ENCODE measurements at regions not wholly inside any gene's neighbourhood (a gene's known extent, or its start where the extent isn't known, plus 50 kb on each side); places are given as distances from the start of the nearest gene placed in this dataset.
"Not testable (repeated sequence)": the region's sequence is repeated elsewhere in the genome, so short reads cannot be mapped to it uniquely, and the experiment has no call there.

- no peak for DNase-seq (ENCODE audit: low spot score)
These were observed 82.7 kb upstream of the PCDH8 start for GRCh38 chr13:52931131-52931530.

GRCh38 chr13:52929846-52930245 lies 81.4 kb upstream of the PCDH8 start:
- DNase-seq (ENCODE audit: low spot score) = no peak

GRCh38 chr13:52926971-52927370 lies 78.5 kb upstream of the PCDH8 start:
- no peak for DNase-seq (ENCODE audit: low spot score)

GRCh38 chr13:52925775-52926285 lies 77.4 kb upstream of the PCDH8 start:
- DNase-seq (ENCODE audit: low spot score) = no peak

- DNase-seq (ENCODE audit: low spot score) = no peak
These were observed 76.8 kb upstream of the PCDH8 start for GRCh38 chr13:52925251-52925650.

- no peak for DNase-seq (ENCODE audit: low spot score)
These were observed 76.1 kb upstream of the PCDH8 start for GRCh38 chr13:52924289-52925148.

GRCh38 chr13:52922961-52923360 lies 74.5 kb upstream of the PCDH8 start:
- no peak for DNase-seq (ENCODE audit: low spot score)

- DNase-seq (ENCODE audit: low spot score) = peak; percentile 62
These were observed 72.8 kb upstream of the PCDH8 start for GRCh38 chr13:52921194-52921593.

- DNase-seq (ENCODE audit: low spot score) = no peak
These were observed 68.1 kb upstream of the PCDH8 start for GRCh38 chr13:52916486-52916990.

GRCh38 chr13:52911340-52911739 lies 62.9 kb upstream of the PCDH8 start:
- no peak for DNase-seq (ENCODE audit: low spot score)

GRCh38 chr13:52910318-52910717 lies 61.9 kb upstream of the PCDH8 start:
- not testable (repeated sequence) for DNase-seq (ENCODE audit: low spot score)

GRCh38 chr13:52906122-52906903 lies 57.9 kb upstream of the PCDH8 start:
- no peak for DNase-seq (ENCODE audit: low spot score)

- DNase-seq (ENCODE audit: low spot score) = no peak
These were observed 57.3 kb upstream of the PCDH8 start for GRCh38 chr13:52905701-52906100.

- DNase-seq (ENCODE audit: low spot score) = no peak
These were observed 54.9 kb upstream of the PCDH8 start for GRCh38 chr13:52903320-52903719.

- no peak for DNase-seq (ENCODE audit: low spot score)
These were observed 50.8 kb upstream of the PCDH8 start for GRCh38 chr13:52899206-52899605.
